NB4 (cell line): ENCODE measurements at regions not wholly inside any gene's neighbourhood (a gene's known extent, or its start where the extent isn't known, plus 50 kb on each side); places are given as distances from the start of the nearest gene placed in this dataset.

ENCODE experiments used
- DNase-seq: peaks from one replicate; pipeline ENCODE4 v3.0.0; 2010; ENCODE audit warnings: low read depth
- H3K4me3 ChIP-seq: one replicate; pipeline ENCODE4 v1.5.1; 2011; ENCODE audit warnings: mild to moderate bottlenecking, low read depth, low read length, moderate library complexity
- MYC ChIP-seq: IDR thresholded peaks from 2 replicates; pipeline ENCODE4 v1.6.1; 2011; ENCODE audit warnings: low read depth, low read length
- POLR2A ChIP-seq: IDR thresholded peaks from 2 replicates; pipeline ENCODE4 v1.6.1; 2011; ENCODE audit warnings: mild to moderate bottlenecking; ENCODE audit not compliant: insufficient read length; ENCODE audit errors: extremely low read depth
- TF ChIP-seq, protein P1 (sequence below): IDR thresholded peaks from 2 replicates; pipeline ENCODE4 v1.6.1; 2011; ENCODE audit warnings: low read depth, low read length
- TF ChIP-seq, protein P2 (sequence below): IDR thresholded peaks from one replicate; pipeline ENCODE4 v1.5.1; 2012; ENCODE audit warnings: low read depth, low read length

DNA sequence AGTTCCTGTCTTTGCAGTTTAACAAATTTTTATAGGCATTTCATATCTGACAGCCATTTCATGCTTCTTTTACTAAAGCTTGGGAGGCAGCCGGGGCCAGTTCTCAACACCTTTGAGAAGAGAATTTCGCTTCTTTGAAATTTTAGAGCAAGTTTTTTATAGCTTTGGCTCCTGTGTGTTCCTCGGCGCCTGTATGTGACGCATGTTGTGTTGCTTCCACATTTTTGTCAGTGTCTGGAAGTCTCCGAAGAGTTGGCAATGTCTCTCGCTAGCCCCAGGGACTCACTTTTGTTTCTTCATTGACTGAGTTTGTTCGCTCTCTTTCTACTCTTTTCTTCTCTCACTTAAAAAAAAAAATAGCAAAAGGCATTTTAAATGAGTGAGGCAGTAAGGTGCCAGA is 386.9 kb upstream of the PLXNA2 start:
- TF ChIP-seq, protein P1, sequence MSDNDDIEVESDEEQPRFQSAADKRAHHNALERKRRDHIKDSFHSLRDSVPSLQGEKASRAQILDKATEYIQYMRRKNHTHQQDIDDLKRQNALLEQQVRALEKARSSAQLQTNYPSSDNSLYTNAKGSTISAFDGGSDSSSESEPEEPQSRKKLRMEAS: no peak
- no peak for TF ChIP-seq POLR2A
- TF ChIP-seq, protein P2, sequence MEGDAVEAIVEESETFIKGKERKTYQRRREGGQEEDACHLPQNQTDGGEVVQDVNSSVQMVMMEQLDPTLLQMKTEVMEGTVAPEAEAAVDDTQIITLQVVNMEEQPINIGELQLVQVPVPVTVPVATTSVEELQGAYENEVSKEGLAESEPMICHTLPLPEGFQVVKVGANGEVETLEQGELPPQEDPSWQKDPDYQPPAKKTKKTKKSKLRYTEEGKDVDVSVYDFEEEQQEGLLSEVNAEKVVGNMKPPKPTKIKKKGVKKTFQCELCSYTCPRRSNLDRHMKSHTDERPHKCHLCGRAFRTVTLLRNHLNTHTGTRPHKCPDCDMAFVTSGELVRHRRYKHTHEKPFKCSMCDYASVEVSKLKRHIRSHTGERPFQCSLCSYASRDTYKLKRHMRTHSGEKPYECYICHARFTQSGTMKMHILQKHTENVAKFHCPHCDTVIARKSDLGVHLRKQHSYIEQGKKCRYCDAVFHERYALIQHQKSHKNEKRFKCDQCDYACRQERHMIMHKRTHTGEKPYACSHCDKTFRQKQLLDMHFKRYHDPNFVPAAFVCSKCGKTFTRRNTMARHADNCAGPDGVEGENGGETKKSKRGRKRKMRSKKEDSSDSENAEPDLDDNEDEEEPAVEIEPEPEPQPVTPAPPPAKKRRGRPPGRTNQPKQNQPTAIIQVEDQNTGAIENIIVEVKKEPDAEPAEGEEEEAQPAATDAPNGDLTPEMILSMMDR: no peak
- no peak for TF ChIP-seq MYC
- H3K4me3 ChIP-seq: no peak overlapping the region
- DNase-seq: no peak

DNA sequence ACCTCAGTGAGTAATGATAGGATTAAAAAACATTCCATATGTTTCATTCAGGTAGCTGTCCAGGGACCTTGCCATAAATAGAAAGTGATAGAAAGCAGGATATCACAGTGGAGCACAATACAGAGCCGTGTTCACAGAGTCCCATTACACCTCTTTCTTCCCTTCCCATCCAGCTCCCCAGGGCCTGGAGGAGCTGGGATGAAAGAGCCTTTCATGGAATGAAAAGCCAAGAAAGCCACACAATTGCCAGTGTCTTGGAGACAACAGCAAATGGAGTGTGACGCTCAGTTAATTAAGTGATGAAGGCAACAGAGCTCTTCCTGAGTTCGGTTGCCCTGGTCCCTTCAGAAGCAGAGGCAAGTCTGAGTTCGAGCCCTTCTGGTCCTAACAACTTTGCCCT is 387.3 kb upstream of the PLXNA2 start:
- DNase-seq: no peak
- no peak overlapping the region for H3K4me3 ChIP-seq
- TF ChIP-seq POLR2A: no peak
- no peak for TF ChIP-seq MYC
- TF ChIP-seq, protein P1: no peak
- TF ChIP-seq, protein P2: no peak

DNA sequence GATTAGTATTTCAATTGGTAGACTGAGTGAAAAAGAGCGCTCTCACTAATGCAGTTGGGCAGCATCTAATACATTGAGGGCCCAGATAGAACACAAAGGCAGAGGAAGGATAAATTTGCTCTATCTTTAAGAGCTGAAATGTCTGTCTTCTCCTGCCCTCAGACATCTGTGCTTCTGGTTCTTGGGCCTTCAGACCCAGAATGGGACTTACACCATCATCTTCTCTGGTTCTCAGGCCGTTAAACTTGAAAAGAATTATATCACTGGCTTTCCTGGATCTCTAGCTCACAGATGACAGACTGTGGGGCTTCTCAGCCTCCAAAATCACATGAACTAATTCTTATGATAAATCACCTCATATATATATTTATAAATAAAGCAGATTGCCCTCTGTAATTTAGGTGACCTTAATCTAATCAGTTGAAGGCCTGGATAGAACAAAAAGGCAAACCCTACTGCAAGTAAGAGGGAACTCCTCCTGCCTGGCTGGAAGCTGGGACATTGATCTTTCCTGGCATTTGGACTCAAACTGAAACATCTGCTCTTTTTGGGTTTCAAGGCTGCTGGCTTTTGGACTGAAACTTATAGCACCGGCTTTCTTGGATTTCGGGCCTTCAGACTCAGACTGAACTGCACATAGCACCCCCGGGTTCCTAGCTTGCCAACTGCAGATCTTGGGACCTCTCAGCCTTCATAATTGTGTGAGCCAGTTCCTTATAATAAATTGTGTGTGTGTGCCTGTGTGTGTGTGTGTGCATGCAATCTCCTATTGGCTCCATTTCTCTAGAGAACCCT is 390.4 kb upstream of the PLXNA2 start:
- DNase-seq: no peak
- no peak overlapping the region for H3K4me3 ChIP-seq
- no peak for TF ChIP-seq POLR2A
- TF ChIP-seq, protein P2: no peak
- TF ChIP-seq MYC: no peak
- TF ChIP-seq, protein P1: no peak

DNA sequence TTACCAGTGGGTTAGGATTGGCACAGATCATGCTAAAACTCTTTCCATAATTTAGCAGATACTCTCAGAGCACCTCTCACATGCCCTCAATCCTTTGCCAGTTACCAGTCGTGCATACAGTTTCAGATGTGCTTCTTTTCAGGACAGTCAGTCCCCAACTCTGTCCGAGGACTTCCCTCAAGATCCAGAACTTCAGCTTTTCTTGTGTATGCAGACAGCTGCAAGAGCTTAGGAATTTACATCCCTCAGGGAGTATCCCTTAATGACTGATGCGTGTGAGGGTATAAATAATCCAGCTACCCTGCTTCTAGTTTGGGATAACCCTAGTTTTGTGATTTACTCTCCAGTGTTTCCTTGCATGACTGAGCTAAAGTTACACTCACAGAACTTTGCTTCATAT is 393.0 kb upstream of the PLXNA2 start:
- no peak overlapping the region for H3K4me3 ChIP-seq
- TF ChIP-seq, protein P2: no peak
- TF ChIP-seq, protein P1: no peak
- TF ChIP-seq MYC (no peak), POLR2A (no peak)
- DNase-seq: no peak

DNA sequence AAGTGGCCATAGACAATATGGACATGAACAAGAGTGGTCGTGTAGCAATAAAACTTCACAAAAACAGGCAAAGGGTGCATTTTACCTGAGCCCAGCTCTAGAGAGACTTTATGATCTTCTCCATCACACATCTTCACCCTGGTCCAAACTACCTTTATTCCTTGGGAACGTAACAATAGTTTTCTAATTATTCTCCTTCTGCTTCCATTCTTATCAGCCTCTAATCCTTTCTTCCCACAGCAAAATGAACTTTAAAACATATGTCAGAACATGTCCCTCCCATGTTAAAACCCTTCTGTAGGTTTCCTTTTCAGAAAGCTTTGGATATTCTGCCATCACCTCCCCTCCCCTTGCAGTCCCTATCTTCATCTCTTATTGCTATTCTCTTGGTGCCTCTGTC is 395.2 kb upstream of the PLXNA2 start:
- TF ChIP-seq MYC (no peak), POLR2A (no peak)
- TF ChIP-seq, protein P2: no peak
- TF ChIP-seq, protein P1: no peak
- no peak for DNase-seq
- no peak overlapping the region for H3K4me3 ChIP-seq
